ENCODE measurements at regions not wholly inside any gene's neighbourhood (a gene's known extent, or its start where the extent isn't known, plus 50 kb on each side); places are given as distances from the start of the nearest gene placed in this dataset.
"Not testable (repeated sequence)": the region's sequence is repeated elsewhere in the genome, so short reads cannot be mapped to it uniquely, and the experiment has no call there.

- no peak for DNase-seq
Observed at GRCh38 chr16:6836766-6837165, 495.9 kb upstream of the RBFOX1 start.

GRCh38 chr16:6835941-6836340 is 496.7 kb upstream of the RBFOX1 start:
- DNase-seq, result no peak

- DNase-seq, result no peak
Observed at GRCh38 chr16:6835516-6835915, 497.1 kb upstream of the RBFOX1 start.

- no peak for DNase-seq
Observed at GRCh38 chr16:6828690-6829089, 504.0 kb upstream of the RBFOX1 start.

GRCh38 chr16:6827931-6828330 is 504.7 kb upstream of the RBFOX1 start:
- DNase-seq, result no peak

GRCh38 chr16:6827267-6827666 is 505.4 kb upstream of the RBFOX1 start:
- no peak for DNase-seq

GRCh38 chr16:6822041-6822440 is 510.6 kb upstream of the RBFOX1 start:
- DNase-seq, result no peak

- DNase-seq, result no peak
Observed at GRCh38 chr16:6804461-6804860, 528.2 kb upstream of the RBFOX1 start.

GRCh38 chr16:6803176-6803575 is 529.5 kb upstream of the RBFOX1 start:
- no peak for DNase-seq

- no peak for DNase-seq
Observed at GRCh38 chr16:6797223-6797622, 535.4 kb upstream of the RBFOX1 start.

GRCh38 chr16:6777624-6778023 is 555.0 kb upstream of the RBFOX1 start:
- DNase-seq, result no peak

- no peak for DNase-seq
Observed at GRCh38 chr16:6775712-6776111, 556.9 kb upstream of the RBFOX1 start.

- DNase-seq, result no peak
Observed at GRCh38 chr16:6771956-6772355, 560.7 kb upstream of the RBFOX1 start.

GRCh38 chr16:6753553-6753952 is 579.1 kb upstream of the RBFOX1 start:
- DNase-seq, result no peak

- DNase-seq, result no peak
Observed at GRCh38 chr16:6751191-6751590, 581.5 kb upstream of the RBFOX1 start.

- DNase-seq, result no peak
Observed at GRCh38 chr16:6749698-6750097, 582.9 kb upstream of the RBFOX1 start.

GRCh38 chr16:6736302-6736701 is 596.3 kb upstream of the RBFOX1 start:
- DNase-seq, result not testable (repeated sequence)

GRCh38 chr16:6735631-6736030 is 597.0 kb upstream of the RBFOX1 start:
- DNase-seq, result no peak

- DNase-seq, result no peak
Observed at GRCh38 chr16:6732166-6732565, 600.5 kb upstream of the RBFOX1 start.

GRCh38 chr16:6728381-6728780 is 604.3 kb upstream of the RBFOX1 start:
- DNase-seq, result no peak

GRCh38 chr16:6726621-6727020 is 606.0 kb upstream of the RBFOX1 start:
- no peak for DNase-seq

- DNase-seq, result no peak
Observed at GRCh38 chr16:6725634-6726331, 606.9 kb upstream of the RBFOX1 start.

GRCh38 chr16:6725206-6725605 is 607.4 kb upstream of the RBFOX1 start:
- DNase-seq, result not testable (repeated sequence)

GRCh38 chr16:6722786-6723185 is 609.9 kb upstream of the RBFOX1 start:
- no peak for DNase-seq

GRCh38 chr16:6714510-6714909 is 618.1 kb upstream of the RBFOX1 start:
- no peak for DNase-seq

Measured in activated CD4-positive, alpha-beta T cell treated with anti-CD3 and anti-CD28 coated beads, Interleukin-2, amount 50 U/mL, for 4 hours (primary cell).